Inflammatory macrophage treated with lipopolysaccharide for 4 hours (primary cell): ENCODE measurements at regions not wholly inside any gene's neighbourhood (a gene's known extent, or its start where the extent isn't known, plus 50 kb on each side); places are given as distances from the start of the nearest gene placed in this dataset.
"Not testable (repeated sequence)": the region's sequence is repeated elsewhere in the genome, so short reads cannot be mapped to it uniquely, and the experiment has no call there.

Source experiments
- DNase-seq: peaks from one replicate; pipeline ENCODE4 v3.0.0-alpha.2; 2020

DNA sequence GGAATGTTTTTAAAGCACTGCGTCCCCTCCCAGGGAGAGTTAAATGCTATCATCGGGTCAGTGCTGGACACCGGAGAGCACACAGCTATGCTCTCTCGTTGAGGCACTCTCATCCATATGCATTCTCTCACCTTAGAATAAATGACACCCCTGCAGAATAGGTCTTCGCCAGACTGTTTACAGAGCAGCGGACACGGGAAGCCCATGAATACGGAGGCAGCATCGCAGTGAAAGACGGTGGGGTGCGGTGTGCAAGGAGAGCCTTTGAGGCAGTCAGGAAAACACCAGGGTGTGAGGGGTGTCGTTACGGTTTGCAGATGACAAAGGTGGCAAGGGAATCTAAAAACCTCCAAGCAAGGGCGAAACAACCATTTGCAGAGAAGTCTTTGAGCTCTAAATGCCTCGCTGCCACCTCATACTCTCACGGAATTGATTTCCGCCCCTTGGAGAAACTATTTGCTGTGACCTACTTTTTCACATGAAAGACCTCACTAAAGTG is 169.2 kb upstream of the FHL2 start:
- no peak for DNase-seq

- DNase-seq = no peak
Measured at GRCh38 chr2:105563000-105563719, 164.3 kb upstream of the FHL2 start.

GRCh38 chr2:105561401-105561800 is 162.6 kb upstream of the FHL2 start:
- no peak for DNase-seq

DNA sequence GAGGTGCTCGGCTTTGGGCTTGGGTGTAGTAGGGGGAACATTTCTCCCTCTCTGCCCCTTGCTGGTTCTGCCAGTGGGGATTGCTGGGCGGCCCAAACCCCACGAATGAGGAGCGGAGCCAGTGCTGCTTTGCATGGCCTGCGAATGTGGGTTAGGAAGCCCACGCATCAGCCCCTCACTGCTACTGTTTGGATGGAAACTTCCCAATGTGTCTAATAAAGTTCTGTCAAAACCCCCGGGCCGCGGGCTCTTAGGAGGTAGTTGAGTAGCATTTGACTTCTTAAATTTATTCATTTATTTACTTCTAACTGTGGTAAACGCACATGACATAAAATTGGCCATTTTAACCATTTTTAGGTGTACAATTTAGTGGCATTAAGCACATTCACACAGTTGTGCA is 161.3 kb upstream of the FHL2 start:
- no peak for DNase-seq

- DNase-seq = no peak
Measured at GRCh38 chr2:105557021-105557920, 158.4 kb upstream of the FHL2 start.

DNA sequence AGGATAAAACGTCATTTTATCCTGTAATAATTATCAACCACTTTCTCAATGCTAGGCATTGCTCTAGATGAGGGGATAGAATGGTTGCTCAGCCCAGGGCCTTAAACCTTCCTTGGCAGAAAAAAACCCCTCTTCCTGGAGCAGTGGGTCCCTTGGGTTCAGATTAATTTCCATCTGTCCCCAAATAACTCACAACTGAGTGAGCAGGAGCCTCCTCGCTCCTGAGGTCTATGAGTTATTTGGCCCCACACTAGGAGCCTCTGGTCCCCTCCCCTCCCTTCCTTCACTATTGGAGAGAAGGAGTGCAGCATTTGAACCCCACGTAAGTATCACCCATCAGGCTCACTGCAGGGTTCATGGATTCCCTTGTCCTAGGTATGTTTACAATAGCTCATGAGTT is 157.5 kb upstream of the FHL2 start:
- no peak for DNase-seq

DNA sequence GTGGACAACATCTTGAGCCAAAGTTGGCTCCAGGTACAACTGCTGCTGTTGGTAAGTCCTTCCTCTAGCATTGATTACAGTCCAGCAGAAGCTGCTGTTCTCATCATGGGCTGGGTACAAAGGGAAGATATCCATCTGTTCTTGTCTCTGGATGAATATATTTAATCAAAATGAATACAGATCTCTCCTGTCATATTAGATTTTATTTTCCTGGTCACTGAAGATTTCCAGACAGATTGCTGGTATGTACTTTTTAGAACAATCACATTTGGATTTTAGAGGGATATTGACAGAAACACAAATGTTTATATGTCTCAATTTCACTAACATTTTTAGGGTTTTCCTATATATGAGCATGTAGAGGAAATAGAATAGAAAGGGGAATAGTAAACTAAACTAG is 155.4 kb upstream of the FHL2 start:
- no peak for DNase-seq

DNA sequence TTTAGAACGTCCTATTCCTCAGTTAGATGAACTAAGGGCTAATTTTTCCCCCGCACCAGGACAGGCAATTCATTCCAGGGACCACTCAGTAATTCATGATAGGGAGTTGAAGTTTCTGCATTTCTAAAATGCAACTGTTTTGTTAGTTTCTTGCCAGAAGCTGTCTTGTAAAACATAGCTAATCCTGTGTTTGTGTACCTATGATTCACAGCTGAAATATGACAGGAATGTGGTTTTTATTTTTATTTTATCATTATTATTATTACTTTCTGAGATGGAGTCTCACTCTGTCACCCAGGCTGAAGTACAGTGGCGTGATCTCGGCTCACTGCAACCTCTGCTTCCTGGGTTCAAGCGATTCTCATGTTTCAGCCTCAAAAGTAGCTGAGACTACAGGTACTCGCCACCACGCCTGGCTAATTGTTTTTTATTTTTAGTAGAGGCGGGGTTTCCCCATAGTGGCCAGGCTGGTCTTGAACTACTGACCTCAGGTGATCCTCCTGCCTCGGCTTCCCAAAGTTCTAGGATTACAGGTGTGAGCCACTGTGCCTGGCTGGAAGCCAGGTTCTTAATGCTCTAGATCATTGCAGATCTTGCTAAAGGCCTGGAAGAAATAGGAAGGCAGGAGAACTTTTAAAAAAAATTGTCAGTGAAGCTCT is 154.8 kb upstream of the FHL2 start:
- no peak for DNase-seq

DNA sequence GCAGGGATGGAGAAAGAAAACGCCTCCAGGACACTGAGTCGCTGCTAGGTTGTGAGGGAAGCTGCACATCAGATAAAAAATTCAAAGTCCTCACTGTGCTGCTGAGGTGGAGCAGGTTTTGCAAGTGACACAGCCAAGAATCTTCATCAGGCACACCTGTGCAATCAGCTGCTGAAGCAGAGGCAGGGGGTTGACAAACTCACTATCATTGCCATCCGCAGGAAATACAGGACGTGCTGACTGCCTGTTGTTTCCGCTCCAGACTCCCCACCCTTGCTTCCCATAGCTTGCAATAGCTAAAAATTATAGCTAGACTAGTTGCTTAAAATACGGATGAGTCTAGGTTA is 147.8 kb upstream of the FHL2 start:
- no peak for DNase-seq

GRCh38 chr2:105545730-105546627 is 147.1 kb upstream of the FHL2 start:
- DNase-seq = peak; percentile 48

- DNase-seq = no peak
Measured at GRCh38 chr2:105544591-105545377, 145.9 kb upstream of the FHL2 start.

GRCh38 chr2:105541189-105542050 is 142.6 kb upstream of the FHL2 start:
- no peak for DNase-seq

DNA sequence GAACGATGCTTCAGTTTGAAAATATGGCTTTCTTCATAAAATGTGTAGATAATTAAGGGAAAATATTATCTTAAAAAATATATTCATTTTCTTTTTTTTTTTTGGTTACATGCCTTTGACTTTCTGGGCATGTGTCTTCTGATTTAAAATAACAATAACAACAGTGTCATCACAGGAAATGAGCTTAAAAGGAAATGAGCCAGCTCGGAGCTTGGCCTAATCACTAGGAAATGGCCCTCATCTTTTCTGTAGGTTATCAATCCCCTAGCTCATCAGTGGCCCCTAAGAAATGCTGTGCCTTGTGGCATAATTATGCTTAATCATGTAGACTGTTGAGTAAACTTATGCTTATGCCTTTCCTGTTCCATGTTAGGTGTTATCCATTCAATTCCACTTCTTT is 141.8 kb upstream of the FHL2 start:
- DNase-seq = no peak

GRCh38 chr2:105539331-105539730 is 140.5 kb upstream of the FHL2 start:
- DNase-seq = no peak

DNA sequence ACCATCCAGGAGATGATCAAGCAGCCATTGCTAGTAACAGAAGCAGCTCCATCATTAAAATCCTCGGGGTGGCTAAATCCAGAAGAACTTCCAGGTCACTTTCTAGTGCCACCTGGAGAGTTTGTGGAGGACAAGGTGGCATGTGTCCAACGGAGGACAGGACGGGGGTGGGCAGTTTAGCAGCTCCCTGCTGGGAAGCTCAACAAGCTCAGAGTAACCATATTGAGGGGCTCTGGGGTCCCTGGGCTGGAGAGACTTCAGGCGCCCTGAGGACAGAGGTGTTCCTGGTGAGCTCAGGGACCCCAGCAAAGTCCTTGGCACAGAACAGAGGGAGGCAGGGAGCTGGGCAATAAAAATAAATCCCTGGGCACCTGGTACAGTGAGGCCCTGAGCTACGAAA is 140.0 kb upstream of the FHL2 start:
- no peak for DNase-seq

DNA sequence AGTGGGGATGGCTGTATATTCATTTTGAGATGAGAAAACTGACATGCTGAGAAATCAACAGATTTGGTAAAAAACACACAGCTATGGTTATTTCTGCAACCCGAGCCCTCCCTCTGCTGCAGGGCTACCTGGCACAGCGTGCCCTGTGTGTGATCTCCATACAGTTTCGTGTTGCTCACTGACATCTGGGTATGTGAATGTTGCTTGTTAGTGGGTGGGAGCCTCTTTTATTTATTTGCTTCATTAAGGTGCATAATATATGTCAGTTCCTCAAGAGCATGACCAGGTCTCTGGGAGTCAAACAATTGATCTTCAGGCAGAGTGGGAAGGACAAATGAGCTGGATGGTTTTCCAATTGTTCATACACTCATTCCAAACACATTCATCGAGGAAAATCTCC is 139.1 kb upstream of the FHL2 start:
- DNase-seq = no peak

- DNase-seq = no peak
Measured at GRCh38 chr2:105537466-105537865, 138.6 kb upstream of the FHL2 start.

DNA sequence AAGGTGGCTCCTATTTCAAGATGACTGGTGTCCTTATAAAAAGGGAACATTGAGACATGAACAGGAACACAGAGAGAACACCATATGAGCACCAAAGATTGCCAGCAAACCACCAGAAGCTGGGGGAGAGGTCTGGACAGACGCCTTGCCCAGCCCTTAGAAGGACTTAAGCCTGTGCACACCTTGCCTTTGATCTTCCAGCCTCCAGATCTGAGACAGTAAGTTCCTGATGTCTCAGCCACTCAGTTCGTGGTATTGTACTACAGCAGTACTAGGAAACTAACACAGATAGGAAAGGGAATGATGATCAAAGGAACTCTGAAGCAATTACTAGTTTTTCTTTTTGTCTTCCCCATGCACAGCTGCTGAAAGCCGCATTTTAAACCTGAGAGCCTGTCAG is 137.3 kb upstream of the FHL2 start:
- DNase-seq = no peak

DNA sequence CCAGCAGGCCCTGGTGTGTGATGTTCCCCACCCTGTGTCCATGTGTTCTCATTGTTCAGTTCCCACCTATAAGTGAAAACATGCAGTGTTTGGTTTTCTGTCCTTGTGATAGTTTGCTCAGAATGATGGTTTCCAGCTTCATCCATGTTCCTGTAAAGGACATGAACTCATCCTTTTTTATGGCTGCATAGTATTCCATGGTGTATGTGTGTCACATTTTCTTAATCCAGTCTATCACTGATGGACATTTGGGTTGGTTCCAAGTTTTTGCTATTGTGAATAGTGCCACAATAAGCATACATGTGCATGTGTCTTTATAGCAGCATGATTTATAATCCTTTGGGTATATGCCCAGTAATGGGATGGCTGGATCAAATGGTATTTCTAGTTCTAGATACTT is 130.4 kb upstream of the FHL2 start:
- not testable (repeated sequence) for DNase-seq

DNA sequence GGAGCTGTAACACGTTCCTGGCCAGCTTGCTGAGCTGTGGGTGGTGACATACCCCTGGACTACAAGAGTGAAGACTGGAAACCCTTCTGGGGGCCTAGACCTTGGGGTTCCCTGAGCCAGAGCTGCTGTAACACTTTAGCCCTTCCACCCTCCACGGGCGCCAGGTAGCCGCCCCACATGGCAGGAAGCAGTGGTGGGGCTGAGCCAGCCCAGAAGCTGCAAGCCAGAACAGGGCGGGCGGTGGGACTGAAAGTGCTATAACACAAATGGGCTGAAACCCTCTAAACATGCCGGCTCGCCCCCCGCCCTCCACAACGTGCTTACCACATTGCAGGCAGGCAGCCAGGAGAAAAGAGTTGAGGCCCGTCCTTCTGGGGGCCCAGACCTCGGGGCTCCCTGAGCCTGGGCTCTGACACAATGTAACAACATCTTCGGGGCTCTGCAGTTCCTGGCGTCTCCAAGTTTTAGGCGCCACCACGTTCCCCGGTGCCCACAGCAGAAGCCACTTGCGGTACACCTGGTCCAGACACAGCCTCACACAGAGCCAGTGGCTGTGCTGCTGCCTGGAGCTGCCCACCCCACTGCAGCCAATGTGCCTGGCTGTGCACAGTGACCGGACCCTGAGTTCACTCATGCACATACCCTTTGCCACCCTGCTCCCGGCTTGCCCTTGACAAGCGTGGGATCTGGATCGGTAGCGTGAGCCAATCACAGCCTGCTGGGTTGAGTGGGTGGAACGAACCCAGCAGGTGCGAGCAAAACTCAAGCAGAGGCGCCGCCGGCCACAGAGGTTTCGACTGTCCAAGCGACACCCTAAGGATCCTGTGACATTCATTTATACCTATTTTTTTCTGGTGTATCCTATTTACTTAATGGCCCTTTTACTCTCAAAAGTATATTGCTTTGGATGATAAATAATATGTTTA is 127.4 kb upstream of the FHL2 start:
- DNase-seq = no peak
